ENCODE measurements at regions not wholly inside any gene's neighbourhood (a gene's known extent, or its start where the extent isn't known, plus 50 kb on each side); places are given as distances from the start of the nearest gene placed in this dataset.

- DNase-seq: no peak
- Histone ChIP-seq H3K4me1 (ENCODE audit: control insufficient read depth in 1 of 2, insufficient read depth in 2 of 2, low read length in 2 of 2) (peaks cover 0 to 1% of the 10 kb centered on the region in 2 donors), H3K36me3 (ENCODE audit: control insufficient read depth in 1 of 2, insufficient read depth in 2 of 2, low read length in 1 of 2) (no peaks in the 10 kb centered on the region), H3K9me3 (ENCODE audit: control insufficient read depth, low read length) (no peaks in the 10 kb centered on the region), H3K27me3 (ENCODE audit: control insufficient read depth in 1 of 2, insufficient read depth in 2 of 2, low read length in 1 of 2) (no peaks in the 10 kb centered on the region), H3K4me3 (ENCODE audit: low read length in 2 of 2) (no peak overlapping the region), H3K27ac (ENCODE audit: low read depth in 1 of 2, low read length in 2 of 2) (no peak overlapping the region)
- 71 to 86% methylated on average over 2 of the region's 2 CpGs for WGBS, 2 donors
- intact Hi-C loops (cut with DNase I): no loop called here
- ATAC-seq (ENCODE audit: low FRiP score): no peak
Observed at GRCh38 chrX:103446665-103447302, 70.4 kb downstream of the BEX3 start.

All from aorta (tissue), 5 donors.